Kidney tubule cell (primary cell): ENCODE measurements at regions not wholly inside any gene's neighbourhood (a gene's known extent, or its start where the extent isn't known, plus 50 kb on each side); places are given as distances from the start of the nearest gene placed in this dataset.
"Not testable (repeated sequence)": the region's sequence is repeated elsewhere in the genome, so short reads cannot be mapped to it uniquely, and the experiment has no call there.

ENCODE experiments used
- DNase-seq: peaks from one replicate; pipeline ENCODE4 v3.0.0-alpha.2; 2018; ENCODE audit warnings: low spot score

DNA sequence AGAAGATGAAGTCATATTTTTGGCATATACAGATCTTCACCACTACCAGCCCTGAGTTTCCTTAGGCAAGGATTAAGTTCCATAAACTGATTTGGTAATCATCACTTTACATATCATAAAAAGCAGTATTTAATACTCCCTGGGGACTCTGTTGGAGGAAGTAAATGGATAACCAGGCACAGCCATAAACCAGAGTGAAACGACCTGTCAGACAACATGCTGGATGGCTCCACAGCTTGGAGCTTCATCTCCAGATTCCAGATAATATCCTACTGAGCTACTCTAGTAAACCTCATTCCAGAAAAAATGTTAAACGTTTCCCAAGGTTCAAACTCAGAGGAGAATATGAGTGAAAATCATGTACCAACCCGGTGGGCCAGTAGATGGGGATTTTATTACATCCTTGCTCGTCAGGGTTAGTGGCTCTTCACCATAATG, 109.2 kb downstream of the BASP1 start:
- DNase-seq: no peak

DNA sequence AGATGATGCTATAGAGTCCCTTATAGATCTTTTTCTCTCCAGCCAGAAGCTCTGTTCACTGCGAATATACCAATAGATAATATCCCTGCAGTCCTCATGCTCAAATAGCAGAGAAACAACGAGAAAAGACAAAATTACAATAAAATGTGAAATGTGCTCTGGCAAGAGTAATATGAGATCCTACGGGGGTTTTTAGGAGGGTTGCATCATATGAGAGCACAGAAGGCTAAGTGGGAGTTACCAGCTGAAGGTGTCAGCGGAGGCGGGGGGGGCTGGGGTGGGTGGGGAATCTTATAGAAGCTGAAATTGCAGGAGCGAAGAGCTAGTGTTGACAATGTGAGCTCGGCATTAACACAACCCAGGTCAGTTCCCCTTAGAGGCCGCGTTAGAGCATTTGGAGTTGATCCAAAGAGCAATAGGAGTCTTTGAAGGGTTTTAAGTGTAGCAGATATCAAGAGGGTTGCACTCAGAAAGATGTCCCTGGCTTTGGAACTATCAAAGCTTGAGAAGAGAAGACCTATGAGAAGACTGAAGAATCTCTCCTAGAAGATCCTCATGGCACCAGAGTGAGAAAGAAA, 109.7 kb downstream of the BASP1 start:
- DNase-seq: no peak

DNA sequence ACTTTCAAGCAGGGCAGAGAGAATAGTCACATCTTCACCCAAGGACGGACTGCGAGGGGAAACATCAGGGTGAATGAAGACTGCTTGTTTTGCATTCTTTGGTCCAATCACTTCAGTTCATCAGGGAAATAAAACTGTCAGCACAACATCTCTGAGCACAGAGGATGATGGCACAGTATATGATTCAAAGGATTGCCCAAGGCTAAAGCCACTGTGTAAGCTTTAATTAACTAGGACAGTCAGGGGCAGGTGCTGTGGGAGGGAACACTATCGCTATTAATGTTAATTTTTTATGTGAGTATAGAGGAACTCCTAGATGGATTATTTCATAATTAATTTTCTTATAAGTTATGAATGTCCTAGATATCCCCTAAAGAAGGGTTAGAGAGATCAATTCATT, 112.1 kb downstream of the BASP1 start:
- DNase-seq: no peak

DNA sequence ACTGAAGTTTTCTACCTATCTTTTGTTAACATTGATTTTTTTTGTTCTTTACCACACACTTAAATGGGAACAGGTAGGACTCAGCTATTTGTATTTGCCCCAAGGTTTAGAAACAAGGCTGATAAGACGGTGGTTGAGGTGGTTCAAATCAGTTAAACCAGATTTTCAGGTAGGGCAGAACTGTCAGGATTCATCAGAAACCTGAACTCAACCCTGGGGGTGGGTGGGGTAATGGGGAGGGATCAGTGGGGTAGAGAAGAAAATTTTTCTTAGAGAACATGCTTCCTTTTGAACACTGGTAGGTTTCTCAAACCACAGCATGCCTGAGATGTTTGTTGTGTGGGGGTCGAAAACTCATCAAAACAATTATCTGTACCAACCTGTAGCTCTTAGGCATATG, 113.0 kb downstream of the BASP1 start:
- no peak for DNase-seq

DNA sequence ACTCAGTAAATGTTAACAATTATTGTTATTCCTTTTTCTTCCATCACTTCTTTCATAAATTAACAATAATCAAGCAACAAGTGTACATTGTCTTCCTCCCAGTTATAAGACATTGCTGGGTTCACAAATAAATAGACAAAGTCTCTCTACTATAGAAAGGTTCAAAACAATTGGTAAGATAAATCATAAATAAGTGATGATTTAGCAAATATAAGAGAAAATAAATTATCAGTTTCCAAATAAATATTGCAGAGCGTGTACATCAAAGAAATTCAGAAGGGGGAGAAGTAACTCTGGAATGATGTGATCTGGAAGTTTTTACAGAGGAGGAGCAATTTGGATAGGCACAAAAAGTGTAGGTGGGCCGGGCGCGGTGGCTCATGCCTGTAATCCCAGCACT, 114.2 kb downstream of the BASP1 start:
- DNase-seq: no peak

DNA sequence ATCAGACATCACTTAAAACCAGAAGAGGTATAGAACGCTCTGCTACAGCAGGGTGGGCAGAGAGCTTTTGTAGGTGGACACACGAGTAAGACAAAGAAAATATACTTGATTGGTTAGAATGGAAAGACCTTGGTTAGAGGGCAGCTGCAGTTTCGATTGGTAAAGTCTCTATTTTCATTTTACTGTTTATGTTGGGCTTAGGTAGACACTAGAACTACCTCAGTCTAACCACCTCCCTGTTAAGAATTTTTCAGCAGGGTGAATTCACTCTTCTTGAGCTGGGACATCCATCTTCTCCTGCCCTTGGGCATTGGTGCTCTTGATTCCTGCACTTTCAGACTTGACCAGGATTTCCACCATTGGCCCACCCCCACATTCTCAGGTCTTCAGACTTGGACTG, 116.3 kb downstream of the BASP1 start:
- DNase-seq: no peak

DNA sequence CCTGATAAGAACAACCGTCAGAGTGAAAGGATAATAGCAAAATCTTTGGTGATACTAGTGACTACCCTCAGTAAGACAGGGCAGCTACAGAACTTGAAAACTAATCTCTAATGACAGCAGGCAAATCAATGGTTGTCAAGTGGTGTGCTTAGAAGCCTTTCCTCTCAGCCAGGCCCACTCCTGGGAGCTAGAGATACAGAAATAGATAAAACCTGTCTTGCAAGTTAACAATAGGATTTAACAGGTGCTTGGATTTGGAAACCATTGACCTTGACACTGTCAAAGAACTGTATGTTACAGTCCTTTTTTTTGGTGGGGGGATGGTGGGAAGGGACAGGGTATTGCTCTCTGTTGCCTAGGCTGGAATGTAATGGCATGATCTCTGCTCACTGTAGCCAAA, 118.6 kb downstream of the BASP1 start:
- no peak for DNase-seq

DNA sequence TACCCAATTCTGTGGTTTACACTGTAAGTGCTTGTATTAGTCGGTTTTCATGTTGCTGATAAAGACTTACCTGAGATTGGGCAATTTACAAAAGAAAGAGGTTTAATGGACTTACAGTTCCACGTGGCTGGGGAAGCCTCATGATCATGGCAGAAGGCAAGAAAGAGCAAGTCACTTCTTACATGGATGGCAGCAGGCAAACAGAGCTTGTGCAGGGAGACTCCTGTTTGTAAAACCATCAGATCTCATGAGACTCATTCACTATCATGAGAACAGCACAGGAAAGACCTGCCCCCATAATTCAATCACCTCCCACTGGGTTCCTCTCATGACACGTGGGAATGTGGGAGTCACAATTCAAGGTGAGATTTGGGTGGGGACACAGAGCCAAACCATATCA, 119.3 kb downstream of the BASP1 start:
- DNase-seq: not testable (repeated sequence)

DNA sequence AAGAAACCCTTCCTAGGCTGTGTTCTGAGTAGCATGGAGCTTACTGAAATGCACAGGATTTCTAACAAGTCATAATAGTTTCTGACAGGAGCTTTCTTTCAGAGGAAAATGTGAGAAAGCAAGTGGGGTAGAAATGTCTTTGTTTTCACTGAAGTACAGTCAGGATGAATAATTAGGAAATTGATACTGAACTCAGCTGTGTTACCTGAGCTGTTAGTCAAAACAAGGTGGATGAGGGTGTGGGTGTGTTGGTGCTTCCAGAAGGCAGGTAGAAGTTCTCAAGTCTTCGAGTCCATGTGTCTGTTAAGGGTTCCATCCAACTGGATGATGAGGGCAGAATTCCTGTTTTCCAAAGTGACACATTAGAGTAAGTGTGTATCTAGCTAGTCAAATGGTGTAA, 122.4 kb downstream of the BASP1 start:
- DNase-seq: no peak

DNA sequence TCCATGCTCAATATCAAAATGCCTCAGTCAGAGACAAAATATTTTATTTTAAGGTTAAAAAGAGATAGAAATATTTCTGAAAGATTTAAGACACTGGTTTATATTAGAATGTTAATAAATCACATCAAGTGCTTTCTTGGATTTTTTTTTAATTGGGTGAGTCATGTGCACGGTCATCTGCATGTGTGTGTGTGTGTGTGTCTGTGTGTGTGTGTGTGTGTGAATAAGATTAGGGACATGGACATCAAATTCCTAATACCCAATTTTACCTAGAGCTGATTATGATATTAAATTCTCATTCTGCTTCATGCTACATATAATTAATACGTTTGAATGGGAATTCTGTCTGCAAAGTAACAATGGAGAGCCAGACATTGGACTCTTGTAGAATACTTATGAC, 122.9 kb downstream of the BASP1 start:
- no peak for DNase-seq

DNA sequence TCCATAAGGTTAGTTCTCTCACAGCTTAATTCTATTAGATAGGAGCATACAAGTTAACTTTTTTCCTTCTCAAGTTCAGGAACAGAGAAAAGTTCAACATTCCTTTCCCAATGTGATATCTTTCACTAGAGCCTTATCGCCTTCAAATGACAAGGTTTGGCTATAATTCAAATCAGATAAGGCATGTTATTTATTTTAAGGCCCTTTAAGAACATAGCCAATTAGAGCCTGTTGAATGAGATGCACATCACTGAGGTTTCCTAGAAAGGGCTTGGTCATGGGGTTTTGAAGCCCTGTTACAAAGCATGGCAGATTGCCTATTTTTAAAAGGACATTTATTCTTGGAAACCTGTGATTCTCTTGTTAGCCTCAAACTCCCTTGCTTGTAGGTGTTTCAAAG, 123.4 kb downstream of the BASP1 start:
- no peak for DNase-seq

DNA sequence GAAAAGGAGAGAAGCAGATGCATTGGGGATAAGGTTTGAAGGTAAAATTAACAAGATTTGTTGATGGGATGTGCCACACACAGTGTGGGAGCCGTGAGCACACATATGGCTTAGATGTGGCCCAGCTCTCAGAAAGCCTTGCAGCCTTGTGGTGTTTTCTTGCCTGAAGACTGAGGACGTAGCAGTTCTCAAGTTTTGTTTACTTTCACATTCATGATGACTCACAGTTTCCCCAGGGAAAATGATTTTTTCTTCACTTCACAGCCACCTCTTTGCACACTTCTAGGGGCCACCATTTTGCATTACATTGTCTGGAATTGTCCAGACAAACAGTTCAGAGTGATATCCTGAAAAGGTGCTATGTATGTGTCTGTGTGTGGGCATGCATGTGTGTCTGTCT, 126.2 kb downstream of the BASP1 start:
- DNase-seq: peak; percentile 58

DNA sequence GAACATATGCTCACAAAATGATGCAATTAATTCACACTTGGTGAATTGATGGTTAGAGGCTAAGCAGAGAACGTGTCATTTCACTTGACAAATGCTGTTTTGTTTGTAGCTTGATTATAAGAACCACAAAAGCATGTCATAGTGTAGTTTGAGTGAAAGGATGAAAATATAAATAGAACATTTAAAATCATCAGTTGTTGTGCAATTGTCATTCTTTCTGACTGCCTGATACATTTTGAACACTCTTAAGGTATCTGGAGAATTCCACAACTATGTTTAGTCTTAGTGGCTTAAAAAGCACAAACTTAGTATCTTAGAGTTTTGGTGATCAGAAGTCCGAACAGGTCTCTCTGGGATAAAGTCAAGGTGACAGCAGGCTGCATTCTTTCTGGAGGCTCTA, 129.4 kb downstream of the BASP1 start:
- DNase-seq: no peak

DNA sequence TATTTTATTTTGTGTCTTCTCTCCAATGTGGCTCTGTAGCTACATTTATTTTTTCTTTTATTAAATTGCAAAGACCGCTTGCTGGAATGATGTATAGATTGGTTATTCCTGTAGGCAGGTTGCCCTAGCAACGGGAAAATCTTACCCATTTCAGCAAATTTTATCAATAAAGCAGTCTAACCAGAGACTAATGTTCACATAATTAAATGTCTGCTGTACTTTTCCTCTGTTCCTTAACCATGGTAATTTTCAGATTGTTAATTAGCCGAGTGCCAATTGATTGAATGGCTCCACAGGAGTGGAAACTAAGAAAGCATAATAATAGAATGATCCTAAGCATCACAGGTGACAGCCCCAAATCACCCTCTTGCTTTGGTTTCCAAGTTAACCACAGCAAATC, 134.8 kb downstream of the BASP1 start:
- DNase-seq: no peak

DNA sequence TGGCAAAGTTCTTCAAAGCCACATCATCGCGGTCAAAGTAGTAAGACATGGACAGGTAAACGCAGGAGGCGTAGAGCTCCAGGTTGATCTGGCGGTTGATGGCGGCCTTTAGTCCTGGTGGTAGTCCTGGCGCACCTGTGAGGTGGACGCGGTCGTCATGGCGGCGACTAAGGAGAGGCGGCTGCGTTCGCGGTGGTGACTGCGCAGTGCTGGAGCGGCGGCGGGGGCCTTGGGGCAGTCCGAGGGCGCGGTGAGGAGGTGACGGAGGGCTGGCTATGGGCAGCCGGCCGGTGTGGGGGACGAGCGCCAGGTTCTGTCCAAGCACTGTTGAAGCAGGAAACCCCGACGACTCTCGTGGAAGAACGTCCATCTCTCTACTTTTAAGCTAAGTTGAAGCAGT, 136.8 kb downstream of the BASP1 start:
- DNase-seq: no peak

DNA sequence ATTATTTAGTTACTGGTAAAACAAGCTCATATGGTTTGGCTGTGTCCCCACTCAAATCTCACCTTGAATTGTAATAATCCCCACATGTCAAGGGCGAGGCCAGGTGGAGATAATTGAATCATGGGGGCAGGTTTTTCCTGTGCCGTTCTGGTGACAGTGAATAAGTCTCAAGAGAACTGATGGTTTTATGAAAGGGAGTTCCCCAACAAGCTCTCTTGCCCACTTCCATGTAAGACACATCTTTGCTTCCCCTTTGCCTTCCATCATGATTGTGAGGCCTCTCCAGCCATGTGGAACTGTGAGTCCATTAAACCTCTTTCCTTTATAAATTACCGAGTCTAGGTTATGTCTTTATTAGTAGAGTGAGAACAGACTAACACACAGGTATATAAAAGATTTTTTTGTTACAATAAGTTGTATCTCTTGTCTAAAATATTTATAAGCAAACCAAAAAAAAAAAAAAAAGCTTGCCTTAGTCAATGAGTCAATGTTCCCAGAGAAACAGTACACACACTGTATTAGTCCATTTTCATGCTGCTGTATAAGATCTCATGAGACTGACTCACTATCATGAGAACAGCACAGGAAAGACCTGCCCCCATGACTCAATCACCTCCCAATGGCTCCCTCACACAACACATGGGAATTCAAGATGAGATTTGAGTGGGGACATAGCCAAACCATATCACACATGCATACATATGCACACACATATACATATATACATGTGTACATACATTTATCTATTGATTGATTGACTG, 138.3 kb downstream of the BASP1 start:
- peak; percentile 76 for DNase-seq

DNA sequence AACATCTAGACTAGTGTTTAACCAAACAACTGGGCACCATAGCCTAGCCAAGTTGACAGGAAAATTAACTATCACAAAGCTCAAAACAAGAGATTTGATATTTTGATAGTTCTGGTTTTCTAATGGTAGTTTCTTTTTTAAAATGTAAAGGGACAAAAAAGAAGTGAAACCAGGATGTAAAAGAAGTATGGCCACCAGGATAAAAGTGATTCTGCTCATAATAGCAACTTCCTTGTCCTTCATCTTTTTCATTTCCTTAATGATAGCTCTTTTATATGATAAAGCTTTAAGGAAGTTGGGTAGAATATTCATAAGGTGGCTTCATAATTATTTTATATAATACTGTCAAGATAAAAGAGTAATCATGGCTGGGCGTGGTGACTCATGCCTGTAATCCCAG, 139.1 kb downstream of the BASP1 start:
- no peak for DNase-seq

DNA sequence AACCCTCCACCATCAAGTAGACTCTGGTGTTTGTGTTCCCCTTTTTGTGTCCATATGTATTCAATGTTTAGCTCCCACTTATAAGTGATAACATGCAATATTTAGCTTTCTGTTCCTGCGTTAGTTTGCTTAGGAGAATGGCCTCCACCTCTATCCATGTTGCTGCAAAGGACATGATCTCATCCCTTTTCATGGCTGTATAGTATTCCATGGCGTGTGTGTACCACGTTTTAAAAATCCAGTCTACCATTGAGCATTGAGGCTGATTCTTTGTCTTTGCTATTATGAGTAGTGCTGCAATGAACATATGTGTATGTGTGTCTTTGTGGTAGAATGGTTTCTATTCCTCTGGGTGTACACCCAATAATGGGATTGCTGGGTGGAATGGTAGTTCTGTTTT, 140.1 kb downstream of the BASP1 start:
- DNase-seq: no peak

DNA sequence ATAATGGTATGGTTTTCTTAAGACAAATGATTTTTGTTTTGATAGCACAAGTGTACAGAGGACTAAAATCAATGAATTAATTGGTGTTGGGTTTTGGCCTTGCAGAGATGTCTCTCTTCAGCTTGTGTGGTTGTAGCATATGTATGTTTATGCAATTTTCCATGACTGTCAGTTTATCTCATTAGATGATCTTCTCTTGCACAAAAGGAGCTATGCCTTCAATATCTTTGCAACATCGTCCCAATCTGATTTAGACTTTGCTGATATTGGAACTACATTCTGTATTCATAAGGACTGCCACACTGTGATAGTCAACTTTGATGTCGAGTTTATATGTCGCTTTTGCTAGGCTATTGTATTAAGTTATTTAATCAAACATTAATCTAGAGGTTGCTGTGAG, 140.0 kb upstream of the TAF11L2 start:
- DNase-seq: no peak

DNA sequence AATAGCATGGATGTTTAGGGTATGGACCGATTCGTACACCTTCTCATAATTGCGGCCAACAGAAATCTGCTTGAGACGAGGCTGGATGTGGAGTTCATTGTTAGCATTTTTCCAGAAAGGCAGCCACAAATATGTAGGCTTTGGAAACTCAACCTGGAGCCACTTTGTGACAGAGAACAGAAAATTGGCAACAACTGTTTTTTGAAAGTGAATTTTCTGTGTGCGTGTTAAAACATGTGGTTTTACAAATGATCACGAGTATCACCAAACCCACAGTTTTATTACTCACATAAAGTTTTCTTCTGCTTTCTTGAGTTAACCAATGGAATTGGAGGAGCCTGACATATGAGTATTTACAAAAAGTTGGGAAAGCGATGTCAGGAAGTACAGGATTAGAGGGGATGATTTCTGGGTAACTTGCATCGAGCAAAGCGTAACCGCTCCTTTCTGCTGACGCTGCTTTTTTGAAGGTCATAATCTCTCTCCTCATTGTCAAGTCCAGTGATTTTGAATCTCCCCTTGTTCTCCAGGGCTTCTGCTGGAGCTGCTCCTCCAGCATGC, 138.5 kb upstream of the TAF11L2 start:
- DNase-seq: no peak

DNA sequence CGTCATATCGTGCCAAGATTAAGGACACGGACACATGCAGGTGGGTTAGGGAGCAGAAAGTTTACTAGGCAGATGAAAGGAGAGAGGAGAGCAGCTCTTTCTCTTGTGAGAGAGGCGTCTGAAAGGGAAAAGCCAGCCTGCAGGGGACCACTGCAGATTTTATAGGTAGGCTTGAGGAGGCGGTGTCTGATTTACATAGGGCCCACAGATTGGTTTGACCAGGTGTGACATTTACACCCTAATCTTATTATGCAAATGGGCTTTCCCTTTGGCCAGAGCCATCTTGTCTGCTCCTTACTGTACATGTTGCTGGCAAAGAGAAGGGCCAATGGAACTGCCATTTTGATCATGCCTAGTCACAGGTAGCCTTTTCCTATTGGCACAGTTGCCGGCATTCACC, 137.2 kb upstream of the TAF11L2 start:
- no peak for DNase-seq

DNA sequence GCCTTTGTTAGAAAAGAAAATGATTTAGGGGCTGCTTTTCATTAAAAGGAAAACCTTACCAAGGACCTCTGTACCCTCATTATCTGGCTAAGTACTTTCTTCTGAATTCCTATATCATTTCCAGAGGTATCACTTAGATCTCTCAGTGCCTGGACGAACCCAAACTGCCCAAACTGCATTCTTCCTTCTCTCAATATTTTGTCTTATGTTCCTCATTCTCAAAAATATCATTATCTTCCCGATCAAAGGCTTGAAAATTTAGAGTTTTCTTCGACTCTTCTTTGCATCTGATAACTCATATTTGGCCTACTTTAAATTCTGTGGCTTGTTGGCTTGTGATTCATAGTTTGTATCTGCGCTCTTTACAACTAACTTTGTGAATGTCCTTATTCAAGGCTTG, 136.7 kb upstream of the TAF11L2 start:
- no peak for DNase-seq

DNA sequence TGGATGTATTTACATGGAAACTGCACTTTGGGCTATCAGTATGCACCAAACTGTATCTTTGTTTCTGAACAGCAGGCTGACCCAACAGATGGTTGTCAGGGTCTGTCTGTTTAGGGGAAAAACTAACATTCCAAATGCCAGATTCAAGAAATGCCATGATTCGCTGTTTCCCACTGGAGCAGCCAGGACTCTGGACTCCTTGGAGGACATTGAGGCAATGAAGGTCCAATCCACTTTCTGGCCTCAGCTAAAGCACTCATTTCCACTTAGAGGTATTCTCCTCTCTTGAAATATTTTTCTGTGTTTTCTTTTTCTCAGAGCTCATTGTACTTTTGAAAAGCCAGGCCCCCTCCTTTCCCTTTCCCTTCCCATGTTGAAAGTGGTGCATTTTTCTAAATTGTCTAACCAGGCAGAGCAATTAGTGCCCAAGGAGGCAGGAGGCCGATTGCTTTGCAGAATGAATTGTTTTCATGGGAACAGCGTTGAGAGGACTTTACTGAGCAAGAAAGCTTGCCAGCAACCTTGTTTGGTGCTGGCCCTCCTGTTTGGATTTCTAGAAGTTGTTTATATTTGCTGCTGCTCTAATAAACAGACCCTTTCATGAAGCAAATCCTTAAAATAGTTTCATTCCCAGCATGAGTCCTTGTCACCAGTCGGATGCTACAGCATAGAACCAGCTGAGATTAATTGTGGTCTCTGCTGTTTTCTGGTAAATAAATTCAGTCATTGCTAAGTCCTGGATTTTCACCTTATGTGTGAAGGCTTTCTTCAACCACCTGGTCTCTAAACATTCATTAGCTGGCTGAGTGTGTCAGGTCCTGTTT, 132.8 kb upstream of the TAF11L2 start:
- no peak for DNase-seq
